HCT116 (cell line): ENCODE measurements at regions not wholly inside any gene's neighbourhood (a gene's known extent, or its start where the extent isn't known, plus 50 kb on each side); places are given as distances from the start of the nearest gene placed in this dataset.

Experiments used
- ATAC-seq: fragments of 200-7000 bp; cut with Tn5 transposase; 2 replicates; pipeline ENCODE4 v1.9.1; 2020; ENCODE audit warnings: mild to moderate bottlenecking, moderate library complexity
- BruUV-seq: library from RNA; stranded (reverse); fragments of 400-500 nt; replicated peaks from 2 replicates; lab custom pipeline; 2021; lab: Mats Ljungman, UMichigan
- CTCF ChIA-PET: fragments of 300-600 bp; sonication (Branson Sonifier 250); formaldehyde crosslinking; loops from one replicate; lab custom pipeline; 2021; ENCODE audit warnings: antibody characterized with exemption; lab: Charles Lee
- POLR2A ChIA-PET: fragments of 300-600, 350-600 bp; sonication (Branson Sonifier 250); formaldehyde crosslinking; loops from one replicate; lab custom pipeline; 2021; ENCODE audit warnings: antibody characterized with exemption; lab: Charles Lee
- RAD21 ChIA-PET, 2 experiments: fragments of 300-600 bp; sonication (Branson Sonifier 250); formaldehyde crosslinking; loops; one replicate each; lab custom pipeline; 2023; ENCODE audit warnings: low total read pairs in 2 of 2; ENCODE audit not compliant: uncharacterized antibody in 2 of 2, unreplicated experiment in 2 of 2, low non-redundant PET in 1 of 2; lab: Charles Lee
- DNase-seq: peaks from one replicate; pipeline ENCODE4 v3.0.0-alpha.2; 2010; ENCODE audit warnings: low read depth, low spot score
- H2AFZ ChIP-seq: fragments of 200-600 bp; shearing (Covaris generic), sonication (generic); 2 replicates; pipeline ENCODE4 v1.6.1; 2017; ENCODE audit warnings: low read depth, mixed run types, mixed read lengths, antibody characterized with exemption, low read length; ENCODE audit not compliant: poor library complexity, severe bottlenecking
- H3K27ac ChIP-seq: 2 replicates; pipeline ENCODE4 v1.5.1; 2012; ENCODE audit warnings: low read depth, low read length
- H3K27me3 ChIP-seq: fragments of 200-600 bp; sonication (generic); 2 replicates; pipeline ENCODE4 v1.6.1; 2016; ENCODE audit warnings: mixed run types, low read length, mixed read lengths; ENCODE audit not compliant: insufficient read depth
- H3K36me3 ChIP-seq, 2 experiments: fragments of 200-500 bp in 1 of 2; fragments of 200-600 bp in 1 of 2; sonication (Bioruptor generic) in 1 of 2; sonication (generic) in 1 of 2; 2 replicates each; pipeline versions ENCODE4 v1.5.1 to v1.6.1; 2014 to 2016; ENCODE audit warnings: low read length in 2 of 2, inconsistent platforms in 1 of 2, mixed read lengths in 1 of 2, mixed run types in 1 of 2; ENCODE audit not compliant: insufficient read depth in 2 of 2, control insufficient read depth in 1 of 2
- H3K4me1 ChIP-seq, 2 experiments: fragments of 200-600 bp in 1 of 2; sonication (generic) in 1 of 2; 2 replicates each; pipeline versions ENCODE4 v1.5.1 to v1.6.1; 2012 to 2017; ENCODE audit warnings: low read length in 2 of 2, inconsistent platforms in 1 of 2, mild to moderate bottlenecking in 1 of 2, mixed read lengths in 1 of 2, mixed run types in 1 of 2, moderate library complexity in 1 of 2; ENCODE audit not compliant: insufficient read depth in 2 of 2, control insufficient read depth in 1 of 2
- H3K4me2 ChIP-seq: fragments of 200-600 bp; sonication (generic); 2 replicates; pipeline ENCODE4 v1.6.1; 2017; ENCODE audit warnings: mixed run types, low read length, mixed read lengths
- H3K4me3 ChIP-seq, 2 experiments: fragments of 200-600 bp in 1 of 2; sonication (generic) in 1 of 2; replicated peaks in 1 of 2; 2 replicates each; pipeline ENCODE4 v1.5.1; 2011 to 2016; ENCODE audit warnings: low read length in 2 of 2, control low read depth in 1 of 2, low read depth in 1 of 2, mild to moderate bottlenecking in 1 of 2, mixed read lengths in 1 of 2, mixed run types in 1 of 2
- H3K79me2 ChIP-seq: fragments of 200-600 bp; sonication (generic); 2 replicates; pipeline ENCODE4 v1.6.1; 2017; ENCODE audit warnings: mild to moderate bottlenecking, mixed run types, low read length, moderate library complexity, mixed read lengths; ENCODE audit not compliant: insufficient read depth
- H3K9ac ChIP-seq: fragments of 200-600 bp; sonication (generic); 2 replicates; pipeline ENCODE4 v1.6.1; 2016; ENCODE audit warnings: low read length, mixed read lengths
- H3K9me2 ChIP-seq: fragments of 200-600 bp; sonication (generic), shearing (Covaris generic); 2 replicates; pipeline ENCODE4 v1.6.1; 2017; ENCODE audit warnings: mixed run types, mild to moderate bottlenecking, moderate library complexity; ENCODE audit not compliant: insufficient read depth
- H3K9me3 ChIP-seq, 2 experiments: fragments of 200-500 bp in 1 of 2; fragments of 200-600 bp in 1 of 2; sonication (Bioruptor generic) in 1 of 2; sonication (generic) in 1 of 2; 2 replicates each; pipeline ENCODE4 v1.6.1; 2014 to 2017; ENCODE audit warnings: low read length in 2 of 2, mixed read lengths in 2 of 2, inconsistent platforms in 1 of 2, low read depth in 1 of 2, mild to moderate bottlenecking in 1 of 2, mixed run types in 1 of 2, moderate library complexity in 1 of 2; ENCODE audit not compliant: control insufficient read depth in 1 of 2, insufficient read depth in 1 of 2
- H4K20me1 ChIP-seq: fragments of 200-600 bp; sonication (generic), shearing (Covaris generic); 2 replicates; pipeline ENCODE4 v1.6.1; 2017; ENCODE audit warnings: mixed run types, mild to moderate bottlenecking, moderate library complexity; ENCODE audit not compliant: insufficient read depth
- ATF3 ChIP-seq: IDR thresholded peaks from 2 replicates; pipeline ENCODE4 v1.6.1; 2012
- ELF1 ChIP-seq: IDR thresholded peaks from 2 replicates; pipeline ENCODE4 v1.6.1; 2012; ENCODE audit warnings: low read depth, borderline replicate concordance
- EZH2phosphoT487 ChIP-seq: fragments of 200-600 bp; IDR thresholded peaks from 2 replicates; pipeline ENCODE4 v1.6.1; 2018; ENCODE audit warnings: antibody characterized with exemption, borderline replicate concordance
- MAX ChIP-seq: IDR thresholded peaks from 2 replicates; pipeline ENCODE4 v1.6.1; 2012
- SP1 ChIP-seq: IDR thresholded peaks from 2 replicates; pipeline ENCODE4 v1.6.1; 2012; ENCODE audit warnings: low read depth
- ZFX ChIP-seq: fragments of 450-650 bp; IDR thresholded peaks from 2 replicates; pipeline ENCODE4 v1.6.1; 2017
- ZNF274 ChIP-seq: fragments of 200-500 bp; sonication (Bioruptor generic); IDR thresholded peaks from 2 replicates; pipeline ENCODE4 v1.6.1; 2014; ENCODE audit warnings: mild to moderate bottlenecking, low read depth, low read length, inconsistent platforms
- intact Hi-C: fragments of 100-400 bp; cut with micrococcal nuclease; formaldehyde crosslinking; loops from 2 replicates; pipeline ENCODE4 v1.10.0; 2022
- TF ChIP-seq, protein P1 (sequence below): IDR thresholded peaks from 2 replicates; pipeline ENCODE4 v1.6.1; 2012; ENCODE audit warnings: low read depth
- TF ChIP-seq, protein P2 (sequence below), 3 experiments: fragments of 200-600 bp in 1 of 3; sonication (generic) in 1 of 3; IDR thresholded peaks in 2 of 3; conservative IDR thresholded peaks in 1 of 3; 2 replicates each; pipeline ENCODE4 v1.5.1; 2012 to 2017; ENCODE audit warnings: low read depth in 2 of 3, low read length in 2 of 3, antibody characterized with exemption in 1 of 3, borderline replicate concordance in 1 of 3, control low read depth in 1 of 3, mild to moderate bottlenecking in 1 of 3, mixed read lengths in 1 of 3, mixed run types in 1 of 3, moderate library complexity in 1 of 3; ENCODE audit not compliant: insufficient read depth in 1 of 3

DNA sequence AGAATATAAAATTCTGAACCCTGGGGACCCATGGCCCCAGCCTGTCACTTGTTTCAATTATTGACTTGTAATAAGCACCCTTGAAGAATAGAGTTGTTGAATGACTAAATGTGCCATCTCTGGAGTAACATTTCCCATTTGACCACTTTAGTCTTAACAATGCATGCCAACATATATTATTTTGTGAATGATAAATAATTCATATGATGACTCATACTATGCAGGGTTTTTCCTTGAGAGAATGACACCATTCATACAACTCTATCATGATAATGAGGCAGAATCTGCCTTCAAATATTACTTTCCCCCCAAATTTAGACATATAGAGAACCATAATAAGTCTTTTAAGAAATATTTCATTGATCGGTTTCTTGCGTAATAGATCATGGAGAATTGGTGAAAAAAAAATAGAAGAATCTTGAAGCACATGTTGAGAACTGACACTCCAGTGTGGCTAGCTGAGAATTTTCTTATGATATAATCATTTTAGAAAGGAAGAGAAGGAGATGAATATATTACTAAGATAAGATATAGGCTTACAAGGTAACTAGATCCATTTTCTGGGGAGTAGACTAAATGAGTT is 404.5 kb downstream of the GRXCR1 start:
- ChIA-PET POLR2A (no interaction called here), CTCF (no interaction called here), RAD21 (no interaction called here)
- BruUV-seq: no TSS peak
- Histone ChIP-seq H4K20me1 (no peaks in the 10 kb centered on the region), H3K27ac (no peak overlapping the region), H3K9ac (no peak overlapping the region), H3K36me3 (no peaks in the 10 kb centered on the region), H2AFZ (no peak overlapping the region), H3K4me1 (no peaks in the 10 kb centered on the region), H3K4me2 (no peak overlapping the region), H3K79me2 (no peaks in the 10 kb centered on the region), H3K9me3 (peaks cover 14 to 27% of the 10 kb centered on the region in 2 experiments; a peak in 2 of 4 replicates), H3K4me3 (no peak overlapping the region), H3K9me2 (no peaks in the 10 kb centered on the region), H3K27me3 (no peaks in the 10 kb centered on the region)
- ATAC-seq (no peak), DNase-seq (no peak)
- TF ChIP-seq, protein P1, sequence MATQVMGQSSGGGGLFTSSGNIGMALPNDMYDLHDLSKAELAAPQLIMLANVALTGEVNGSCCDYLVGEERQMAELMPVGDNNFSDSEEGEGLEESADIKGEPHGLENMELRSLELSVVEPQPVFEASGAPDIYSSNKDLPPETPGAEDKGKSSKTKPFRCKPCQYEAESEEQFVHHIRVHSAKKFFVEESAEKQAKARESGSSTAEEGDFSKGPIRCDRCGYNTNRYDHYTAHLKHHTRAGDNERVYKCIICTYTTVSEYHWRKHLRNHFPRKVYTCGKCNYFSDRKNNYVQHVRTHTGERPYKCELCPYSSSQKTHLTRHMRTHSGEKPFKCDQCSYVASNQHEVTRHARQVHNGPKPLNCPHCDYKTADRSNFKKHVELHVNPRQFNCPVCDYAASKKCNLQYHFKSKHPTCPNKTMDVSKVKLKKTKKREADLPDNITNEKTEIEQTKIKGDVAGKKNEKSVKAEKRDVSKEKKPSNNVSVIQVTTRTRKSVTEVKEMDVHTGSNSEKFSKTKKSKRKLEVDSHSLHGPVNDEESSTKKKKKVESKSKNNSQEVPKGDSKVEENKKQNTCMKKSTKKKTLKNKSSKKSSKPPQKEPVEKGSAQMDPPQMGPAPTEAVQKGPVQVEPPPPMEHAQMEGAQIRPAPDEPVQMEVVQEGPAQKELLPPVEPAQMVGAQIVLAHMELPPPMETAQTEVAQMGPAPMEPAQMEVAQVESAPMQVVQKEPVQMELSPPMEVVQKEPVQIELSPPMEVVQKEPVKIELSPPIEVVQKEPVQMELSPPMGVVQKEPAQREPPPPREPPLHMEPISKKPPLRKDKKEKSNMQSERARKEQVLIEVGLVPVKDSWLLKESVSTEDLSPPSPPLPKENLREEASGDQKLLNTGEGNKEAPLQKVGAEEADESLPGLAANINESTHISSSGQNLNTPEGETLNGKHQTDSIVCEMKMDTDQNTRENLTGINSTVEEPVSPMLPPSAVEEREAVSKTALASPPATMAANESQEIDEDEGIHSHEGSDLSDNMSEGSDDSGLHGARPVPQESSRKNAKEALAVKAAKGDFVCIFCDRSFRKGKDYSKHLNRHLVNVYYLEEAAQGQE: no peak
- TF ChIP-seq MAX (no peak), ZFX (no peak), ELF1 (no peak), ZNF274 (no peak), SP1 (no peak), EZH2phosphoT487 (no peak), ATF3 (no peak)
- TF ChIP-seq, protein P2, sequence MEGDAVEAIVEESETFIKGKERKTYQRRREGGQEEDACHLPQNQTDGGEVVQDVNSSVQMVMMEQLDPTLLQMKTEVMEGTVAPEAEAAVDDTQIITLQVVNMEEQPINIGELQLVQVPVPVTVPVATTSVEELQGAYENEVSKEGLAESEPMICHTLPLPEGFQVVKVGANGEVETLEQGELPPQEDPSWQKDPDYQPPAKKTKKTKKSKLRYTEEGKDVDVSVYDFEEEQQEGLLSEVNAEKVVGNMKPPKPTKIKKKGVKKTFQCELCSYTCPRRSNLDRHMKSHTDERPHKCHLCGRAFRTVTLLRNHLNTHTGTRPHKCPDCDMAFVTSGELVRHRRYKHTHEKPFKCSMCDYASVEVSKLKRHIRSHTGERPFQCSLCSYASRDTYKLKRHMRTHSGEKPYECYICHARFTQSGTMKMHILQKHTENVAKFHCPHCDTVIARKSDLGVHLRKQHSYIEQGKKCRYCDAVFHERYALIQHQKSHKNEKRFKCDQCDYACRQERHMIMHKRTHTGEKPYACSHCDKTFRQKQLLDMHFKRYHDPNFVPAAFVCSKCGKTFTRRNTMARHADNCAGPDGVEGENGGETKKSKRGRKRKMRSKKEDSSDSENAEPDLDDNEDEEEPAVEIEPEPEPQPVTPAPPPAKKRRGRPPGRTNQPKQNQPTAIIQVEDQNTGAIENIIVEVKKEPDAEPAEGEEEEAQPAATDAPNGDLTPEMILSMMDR (IDR thresholded peaks at IDR 0.05 in 2 of 3, conservative IDR thresholded peaks at IDR 0.05 in 1 of 3; ENCODE audit: borderline replicate concordance in 1 of 3, insufficient read depth in 1 of 3, low read depth in 2 of 3, low read length in 2 of 3): no peak
- intact Hi-C loops: no loop called here
